Prostate gland (tissue), 2 donors: ENCODE measurements at regions not wholly inside any gene's neighbourhood (a gene's known extent, or its start where the extent isn't known, plus 50 kb on each side); places are given as distances from the start of the nearest gene placed in this dataset.

Source experiments
- CTCF ChIP-seq, 4 experiments: fragments of 200-600 bp in 2 of 4; fragments of 450-650 bp in 2 of 4; sonication (generic) in 2 of 4; IDR thresholded peaks; 1 replicate in 3 of 4; 2 replicates in 1 of 4; pipeline ENCODE4 v1.5.1; 2016 to 2019; ENCODE audit warnings: antibody characterized with exemption in 4 of 4, mild to moderate bottlenecking in 2 of 4, moderate library complexity in 2 of 4
- POLR2A ChIP-seq: fragments of 450-650 bp; IDR thresholded peaks from one replicate; pipeline ENCODE4 v1.6.1; 2016; ENCODE audit warnings: antibody characterized with exemption, mild to moderate bottlenecking

GRCh38 chr11:45544826-45545225 lies 120.6 kb downstream of the CHST1 start:
- TF ChIP-seq CTCF (IDR thresholded peaks at IDR 0.05), result no peak
- TF ChIP-seq POLR2A, result no peak
